HEK293T (cell line): ENCODE measurements at regions not wholly inside any gene's neighbourhood (a gene's known extent, or its start where the extent isn't known, plus 50 kb on each side); places are given as distances from the start of the nearest gene placed in this dataset.

ENCODE experiments used
- BHLHE40 ChIP-seq: fragments of 450-650 bp; IDR thresholded peaks from 2 replicates; pipeline ENCODE4 v1.6.1; 2016; ENCODE audit warnings: mild to moderate bottlenecking, moderate library complexity, borderline replicate concordance
- FOXM1 ChIP-seq: fragments of 450-650 bp; IDR thresholded peaks from 2 replicates; pipeline ENCODE4 v1.6.1; 2017; ENCODE audit warnings: mild to moderate bottlenecking, borderline replicate concordance
- SP1 ChIP-seq: fragments of 450-650 bp; IDR thresholded peaks from 2 replicates; pipeline ENCODE4 v1.6.1; 2017

DNA sequence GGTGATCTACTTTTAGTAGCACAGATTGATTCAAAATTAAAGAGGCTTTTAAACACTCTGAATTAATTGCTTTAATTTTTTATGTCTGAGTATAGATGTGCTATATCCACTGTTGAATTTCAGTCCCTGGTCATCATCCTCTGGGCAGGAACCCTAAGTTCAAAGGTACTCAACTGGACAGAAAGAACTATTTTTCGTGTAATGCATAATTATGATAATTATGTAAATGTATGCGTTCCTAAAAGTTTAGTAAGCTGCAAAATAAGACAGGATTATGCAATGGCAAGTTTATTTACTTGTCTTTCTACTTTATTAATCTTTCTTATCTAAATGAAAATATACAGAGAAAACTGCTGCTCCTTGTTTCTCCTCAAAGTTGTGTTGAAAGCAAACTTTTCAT lies 690.1 kb upstream of the MAN1A1 start:
- no peak for TF ChIP-seq FOXM1
- no peak for TF ChIP-seq BHLHE40
- no peak for TF ChIP-seq SP1
